Astrocyte of the spinal cord (primary cell): ENCODE measurements at regions not wholly inside any gene's neighbourhood (a gene's known extent, or its start where the extent isn't known, plus 50 kb on each side); places are given as distances from the start of the nearest gene placed in this dataset.

Experiments
- DNase-seq: peaks from one replicate; pipeline ENCODE4 v3.0.0; 2011; ENCODE audit warnings: low read depth, low spot score
- H3K4me3 ChIP-seq: 2 replicates; pipeline ENCODE4 v1.5.1; 2011; ENCODE audit warnings: low read depth, mild to moderate bottlenecking, low read length, moderate library complexity
- CTCF ChIP-seq: IDR thresholded peaks from 2 replicates; pipeline ENCODE4 v1.5.1; 2012; ENCODE audit warnings: low read depth, mild to moderate bottlenecking, low read length, inconsistent platforms
- in situ Hi-C: cut with HindIII; loops from 2 replicates; pipeline ENCODE4 v1.10.0; 2017; ENCODE audit warnings: low sequenced_read_pairs

- in situ Hi-C loops, result no loop called here
- H3K4me3 ChIP-seq, result no peak overlapping the region
- peak; percentile 84 for TF ChIP-seq CTCF
- peak; percentile 68 for DNase-seq
Observed at GRCh38 chr21:27564684-27565301, 597.9 kb upstream of the ADAMTS5 start.

GRCh38 chr21:27562303-27562702 lies 595.4 kb upstream of the ADAMTS5 start:
- no peak for DNase-seq
- in situ Hi-C loops, result no loop called here
- TF ChIP-seq CTCF, result no peak
- H3K4me3 ChIP-seq, result no peak overlapping the region

GRCh38 chr21:27561116-27561515 lies 594.2 kb upstream of the ADAMTS5 start:
- no peak overlapping the region for H3K4me3 ChIP-seq
- no peak for TF ChIP-seq CTCF
- no peak for DNase-seq
- in situ Hi-C loops, result no loop called here

GRCh38 chr21:27557356-27557755 lies 590.5 kb upstream of the ADAMTS5 start:
- no peak for TF ChIP-seq CTCF
- H3K4me3 ChIP-seq, result no peak overlapping the region
- in situ Hi-C loops, result no loop called here
- DNase-seq, result no peak

GRCh38 chr21:27555996-27556395 lies 589.1 kb upstream of the ADAMTS5 start:
- no peak overlapping the region for H3K4me3 ChIP-seq
- in situ Hi-C loops, result no loop called here
- no peak for DNase-seq
- no peak for TF ChIP-seq CTCF

- no peak for TF ChIP-seq CTCF
- no peak for DNase-seq
- no peak overlapping the region for H3K4me3 ChIP-seq
- in situ Hi-C loops, result no loop called here
Observed at GRCh38 chr21:27550287-27550686, 583.4 kb upstream of the ADAMTS5 start.

GRCh38 chr21:27548486-27548885 lies 581.6 kb upstream of the ADAMTS5 start:
- in situ Hi-C loops, result no loop called here
- no peak overlapping the region for H3K4me3 ChIP-seq
- no peak for TF ChIP-seq CTCF
- DNase-seq, result no peak
